ENCODE measurements at regions not wholly inside any gene's neighbourhood (a gene's known extent, or its start where the extent isn't known, plus 50 kb on each side); places are given as distances from the start of the nearest gene placed in this dataset.
"Not testable (repeated sequence)": the region's sequence is repeated elsewhere in the genome, so short reads cannot be mapped to it uniquely, and the experiment has no call there.

GRCh38 chr5:5751498-5751897 is 329.0 kb downstream of the ICE1 start:
- DNase-seq (ENCODE audit: low read depth in 3 of 3) = no peak

DNA sequence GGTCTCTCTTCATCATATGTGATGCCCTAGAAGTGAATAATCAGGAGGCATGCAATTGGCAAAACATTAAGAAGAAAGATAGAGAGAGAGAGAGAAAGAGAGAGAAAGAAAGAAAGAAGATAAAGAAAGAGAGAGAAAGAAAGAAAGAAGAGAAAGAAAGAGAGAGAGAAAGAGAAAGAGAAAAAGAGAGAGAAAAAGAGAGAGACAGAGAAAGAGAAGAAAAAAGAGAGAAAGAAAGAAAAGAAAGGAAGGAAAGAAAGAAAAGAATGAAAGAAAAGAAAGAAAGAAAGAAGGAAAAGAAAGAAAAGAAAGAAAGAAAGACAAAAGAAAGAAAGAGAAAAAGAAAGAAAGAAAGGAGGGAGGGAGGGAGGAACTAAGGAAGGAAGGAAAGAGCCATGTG is 318.9 kb downstream of the ICE1 start:
- no peak for DNase-seq (ENCODE audit: low read depth in 3 of 3)

- DNase-seq (ENCODE audit: low read depth in 3 of 3) = no peak
Observed at GRCh38 chr5:5739490-5739945, 317.0 kb downstream of the ICE1 start.

GRCh38 chr5:5738797-5739489 is 316.5 kb downstream of the ICE1 start:
- DNase-seq (ENCODE audit: low read depth in 3 of 3) = no peak

- no peak for DNase-seq (ENCODE audit: low read depth in 3 of 3)
Observed at GRCh38 chr5:5736007-5736406, 313.5 kb downstream of the ICE1 start.

DNA sequence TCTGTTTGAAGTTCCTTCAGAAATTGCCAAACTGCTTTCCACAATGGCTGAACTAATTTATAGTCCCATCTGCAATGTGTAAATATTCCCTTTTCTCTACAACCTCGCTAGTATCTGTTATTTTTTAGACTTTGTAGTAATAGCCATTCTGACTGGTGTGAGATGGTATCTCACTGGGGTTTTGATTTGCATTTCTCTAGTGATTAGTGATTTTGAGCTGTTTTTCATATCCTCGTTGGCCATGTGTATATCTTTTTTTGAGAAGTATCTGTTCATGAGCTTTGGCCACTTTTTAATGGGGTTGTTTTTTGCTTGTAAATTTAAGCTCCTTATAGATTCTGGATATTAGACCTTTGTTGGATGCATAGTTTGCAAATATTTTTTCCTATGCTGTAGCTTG is 310.6 kb downstream of the ICE1 start:
- DNase-seq (ENCODE audit: low read depth in 3 of 3) = not testable (repeated sequence)

GRCh38 chr5:5726401-5726800 is 303.9 kb downstream of the ICE1 start:
- no peak for DNase-seq (ENCODE audit: low read depth in 3 of 3)

- DNase-seq (ENCODE audit: low read depth in 3 of 3) = no peak
Observed at GRCh38 chr5:5721881-5722280, 299.4 kb downstream of the ICE1 start.

- no peak for DNase-seq (ENCODE audit: low read depth in 3 of 3)
Observed at GRCh38 chr5:5719292-5719691, 296.8 kb downstream of the ICE1 start.

DNA sequence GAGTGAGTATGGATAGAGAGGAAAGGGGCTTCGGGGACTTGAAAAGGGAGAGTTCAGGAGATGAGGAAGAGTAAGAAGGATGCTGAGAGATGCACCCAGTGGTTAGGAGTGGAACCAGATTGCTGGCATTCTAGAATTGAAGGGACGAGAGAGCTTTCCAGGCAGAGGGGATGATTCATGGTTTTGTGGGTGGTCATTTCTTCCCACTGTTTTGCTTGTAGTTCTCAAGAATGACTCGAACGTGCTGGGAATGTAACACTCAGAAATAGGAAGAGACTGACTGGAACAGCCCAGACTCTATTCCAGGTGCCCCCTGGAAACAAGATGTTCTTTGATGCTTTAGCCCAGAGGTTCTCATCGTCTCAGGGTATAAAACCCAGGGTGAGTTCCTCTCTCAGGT is 294.2 kb downstream of the ICE1 start:
- DNase-seq (ENCODE audit: low read depth in 3 of 3) = no peak

DNA sequence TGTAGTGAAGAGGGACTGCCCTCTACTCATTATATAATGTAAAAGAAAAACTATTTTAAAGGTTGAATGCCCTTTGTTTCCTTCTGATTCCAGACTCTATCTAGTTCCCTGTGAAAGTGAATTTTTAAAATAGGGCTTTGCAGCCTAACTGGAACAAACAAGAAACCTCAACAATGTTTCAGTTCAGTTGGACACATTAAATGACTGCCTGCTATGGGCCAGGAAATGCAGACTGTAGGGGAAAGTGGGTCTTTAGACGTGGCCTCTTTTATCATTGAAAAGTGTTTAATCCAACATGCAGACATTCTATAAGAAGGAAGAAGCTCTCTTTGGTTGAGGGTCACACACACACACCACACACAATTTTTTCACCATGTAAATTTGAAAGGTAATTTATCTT is 289.1 kb downstream of the ICE1 start:
- no peak for DNase-seq (ENCODE audit: low read depth in 3 of 3)

DNA sequence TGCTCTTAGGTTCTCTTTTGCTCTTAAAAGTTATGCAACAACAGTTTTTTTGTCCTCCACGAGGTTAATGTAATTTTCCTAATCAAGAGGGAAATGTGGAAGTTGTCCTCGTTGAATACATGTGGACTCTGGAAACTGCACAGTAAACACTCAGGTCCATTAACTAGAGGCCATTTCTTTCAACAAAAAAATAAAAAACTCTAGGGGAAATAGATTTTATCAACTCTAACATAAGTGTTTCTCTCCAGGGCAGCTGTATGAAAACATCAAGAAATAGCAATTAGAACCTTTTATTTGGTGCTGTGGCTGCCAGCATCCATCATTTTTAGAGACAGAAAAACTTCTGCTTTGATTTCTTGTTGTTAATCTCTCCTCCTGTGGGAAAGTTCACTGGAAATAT is 288.6 kb downstream of the ICE1 start:
- no peak for DNase-seq (ENCODE audit: low read depth in 3 of 3)

DNA sequence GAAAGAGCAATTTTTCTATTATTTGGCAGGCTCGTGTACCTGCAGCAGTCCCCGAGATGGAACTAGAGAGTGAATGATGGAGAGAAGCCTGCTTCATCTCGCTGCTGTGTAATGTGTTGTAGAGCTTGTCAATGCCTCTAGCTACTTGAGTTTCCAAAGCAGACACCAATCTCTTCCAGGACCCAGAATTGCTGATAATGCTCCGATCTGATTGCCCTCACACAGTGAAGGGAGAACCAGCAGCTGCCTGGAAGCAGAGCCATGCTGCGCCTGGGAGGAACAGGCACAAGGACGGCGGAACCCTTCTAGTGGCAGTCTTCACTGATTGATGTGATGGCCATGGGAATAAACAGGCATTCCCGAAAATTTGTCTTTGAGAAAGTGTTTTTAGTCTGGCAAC is 288.0 kb downstream of the ICE1 start:
- DNase-seq (ENCODE audit: low read depth in 3 of 3) = no peak

GRCh38 chr5:5708367-5708919 is 286.0 kb downstream of the ICE1 start:
- DNase-seq (ENCODE audit: low read depth in 3 of 3) = no peak

GRCh38 chr5:5705010-5705409 is 282.5 kb downstream of the ICE1 start:
- DNase-seq (ENCODE audit: low read depth in 3 of 3) = no peak

DNA sequence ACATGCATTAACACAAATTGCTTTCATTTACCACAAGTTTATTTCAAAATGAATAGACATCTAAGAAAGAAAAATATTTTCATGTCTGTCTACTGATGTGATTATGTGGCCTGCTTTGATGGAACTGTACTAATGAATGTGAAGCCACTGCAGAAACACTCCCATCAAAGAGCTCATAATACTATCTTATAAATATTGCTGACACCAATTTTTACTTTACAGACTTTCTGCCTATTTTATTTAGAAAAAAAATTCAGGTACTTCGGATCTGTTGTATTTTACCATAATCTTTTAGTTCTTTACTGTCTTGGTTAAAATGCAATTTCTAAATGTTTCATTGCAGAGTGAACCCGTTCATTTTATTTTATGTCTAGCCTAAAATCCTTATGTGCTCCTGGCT is 281.9 kb downstream of the ICE1 start:
- no peak for DNase-seq (ENCODE audit: low read depth in 3 of 3)

- DNase-seq (ENCODE audit: low read depth in 3 of 3) = no peak
Observed at GRCh38 chr5:5702934-5703333, 280.5 kb downstream of the ICE1 start.

- no peak for DNase-seq (ENCODE audit: low read depth in 3 of 3)
Observed at GRCh38 chr5:5700549-5700948, 278.1 kb downstream of the ICE1 start.

- no peak for DNase-seq (ENCODE audit: low read depth in 3 of 3)
Observed at GRCh38 chr5:5699062-5699461, 276.6 kb downstream of the ICE1 start.

- DNase-seq (ENCODE audit: low read depth in 3 of 3) = no peak
Observed at GRCh38 chr5:5695266-5695665, 272.8 kb downstream of the ICE1 start.

DNA sequence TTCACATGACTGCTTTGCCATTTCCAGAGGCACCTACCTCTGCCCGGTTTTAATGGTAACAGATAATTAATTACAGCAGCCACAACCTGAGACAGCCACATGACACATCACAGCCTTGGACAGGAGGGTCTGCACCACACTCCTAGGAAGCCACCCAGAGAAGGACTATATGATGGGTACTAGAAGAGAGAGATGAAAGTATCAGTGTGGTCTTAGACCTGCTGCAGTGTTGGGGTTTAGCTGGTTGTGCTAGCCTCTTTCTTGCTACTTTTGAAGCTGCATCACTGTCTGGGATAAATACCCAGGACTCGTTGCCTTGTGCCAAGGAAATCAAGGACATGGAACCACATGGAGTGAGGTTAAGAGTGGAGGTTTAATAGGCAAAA is 266.4 kb downstream of the ICE1 start:
- DNase-seq (ENCODE audit: low read depth in 3 of 3) = no peak

- no peak for DNase-seq (ENCODE audit: low read depth in 3 of 3)
Observed at GRCh38 chr5:5688194-5688924, 265.9 kb downstream of the ICE1 start.

DNA sequence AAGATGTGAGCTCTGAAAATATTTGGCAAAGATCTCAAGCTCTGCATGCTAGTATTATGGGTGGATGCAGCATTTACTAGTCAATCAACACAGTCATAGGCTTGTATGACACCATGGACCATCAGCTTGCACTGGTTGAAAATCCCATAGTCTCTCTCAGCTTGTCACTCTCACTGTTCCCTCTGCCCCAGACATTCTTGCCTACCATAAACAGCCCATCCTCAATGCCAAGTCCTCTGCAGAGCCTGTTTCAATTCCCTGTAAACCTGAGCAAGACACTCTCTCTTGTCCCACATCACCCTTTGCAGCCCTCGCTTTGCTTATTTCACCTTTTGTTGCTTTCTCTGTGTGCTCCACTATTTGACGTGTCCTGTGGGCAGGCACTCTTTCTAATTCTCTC is 264.6 kb downstream of the ICE1 start:
- no peak for DNase-seq (ENCODE audit: low read depth in 3 of 3)

Measured in stimulated activated CD4-positive, alpha-beta T cell treated with anti-CD3 and anti-CD28 coated beads, TNF-alpha, amount 100 ng/mL, for 4 hours (primary cell).